Panc1 (cell line): ENCODE measurements at regions not wholly inside any gene's neighbourhood (a gene's known extent, or its start where the extent isn't known, plus 50 kb on each side); places are given as distances from the start of the nearest gene placed in this dataset.

ENCODE experiments used
- ATAC-seq: fragments of 200-7000 bp; cut with Tn5 transposase; 2 replicates; pipeline ENCODE4 v1.9.1; 2020; ENCODE audit warnings: mild to moderate bottlenecking, moderate library complexity
- BruUV-seq: library from RNA; stranded (reverse); fragments of 400-500 nt; replicated peaks from 2 replicates; lab custom pipeline; 2021; lab: Mats Ljungman, UMichigan
- CTCF ChIA-PET: fragments of 300-600 bp; sonication (Branson Sonifier 250); formaldehyde crosslinking; loops from one replicate; lab custom pipeline; 2022; ENCODE audit warnings: antibody characterized with exemption; lab: Charles Lee
- POLR2A ChIA-PET: fragments of 300-600 bp; sonication (Branson Sonifier 250); formaldehyde crosslinking; loops from one replicate; lab custom pipeline; 2022; ENCODE audit warnings: antibody characterized with exemption; lab: Charles Lee
- DNase-seq: peaks from one replicate; pipeline ENCODE4 v3.0.0-alpha.2; 2010; ENCODE audit warnings: low read depth, low spot score
- H3K27ac ChIP-seq: 2 replicates; pipeline ENCODE4 v1.5.1; 2011; ENCODE audit warnings: mild to moderate bottlenecking, low read length, inconsistent platforms
- H3K27me3 ChIP-seq: fragments of 200-500 bp; sonication (Bioruptor generic); 2 replicates; pipeline ENCODE4 v1.6.0; 2014; ENCODE audit warnings: low read length, inconsistent platforms; ENCODE audit not compliant: control insufficient read depth, insufficient read depth
- H3K36me3 ChIP-seq: fragments of 200-500 bp; sonication (Bioruptor generic); 2 replicates; pipeline ENCODE4 v1.5.1; 2014; ENCODE audit warnings: inconsistent platforms, mild to moderate bottlenecking, low read length, moderate library complexity; ENCODE audit not compliant: control insufficient read depth, insufficient read depth
- H3K4me1 ChIP-seq: 2 replicates; pipeline ENCODE4 v1.5.1; 2011; ENCODE audit warnings: inconsistent platforms, mild to moderate bottlenecking, low read length, moderate library complexity; ENCODE audit not compliant: control insufficient read depth, insufficient read depth
- H3K4me3 ChIP-seq, 2 experiments: 2 replicates each; pipeline ENCODE4 v1.5.1; 2011 to 2012; ENCODE audit warnings: low read depth in 2 of 2, low read length in 2 of 2, mild to moderate bottlenecking in 2 of 2, inconsistent platforms in 1 of 2, moderate library complexity in 1 of 2
- H3K9me3 ChIP-seq: fragments of 200-500 bp; sonication (Bioruptor generic); 2 replicates; pipeline ENCODE4 v1.5.1; 2014; ENCODE audit warnings: low read depth, mild to moderate bottlenecking, inconsistent platforms, low read length, moderate library complexity; ENCODE audit not compliant: control insufficient read depth, insufficient read depth
- POLR2AphosphoS5 ChIP-seq: IDR thresholded peaks from 2 replicates; pipeline ENCODE4 v1.6.1; 2012; ENCODE audit warnings: mild to moderate bottlenecking, low read depth, low read length, moderate library complexity
- REST ChIP-seq, 2 experiments: IDR thresholded peaks; 2 replicates each; pipeline ENCODE4 v1.6.1; 2011 to 2012; ENCODE audit warnings: low read depth in 2 of 2, control low read depth in 1 of 2, low read length in 1 of 2, mild to moderate bottlenecking in 1 of 2, moderate library complexity in 1 of 2; ENCODE audit not compliant: insufficient read depth in 1 of 2
- SIN3A ChIP-seq: IDR thresholded peaks from 2 replicates; pipeline ENCODE4 v1.6.1; 2012; ENCODE audit warnings: low read depth, mild to moderate bottlenecking, low read length, moderate library complexity, borderline replicate concordance; ENCODE audit not compliant: insufficient read depth
- TCF7L2 ChIP-seq: IDR thresholded peaks from 2 replicates; pipeline ENCODE4 v1.6.1; 2011; ENCODE audit warnings: mild to moderate bottlenecking, low read depth, low read length, inconsistent platforms
- in situ Hi-C: cut with HindIII; loops from 2 replicates; pipeline ENCODE4 v1.10.0; 2016; ENCODE audit warnings: low sequenced_read_pairs, low pct_unique_long_range_greater_than_20kb
- intact Hi-C: fragments of 100-400 bp; cut with micrococcal nuclease; formaldehyde crosslinking; loops from one replicate; pipeline ENCODE4 v1.10.0; 2022; ENCODE audit not compliant: unreplicated experiment
- TF ChIP-seq, protein P1 (sequence below): fragments of 450-650 bp; IDR thresholded peaks from 2 replicates; pipeline ENCODE4 v1.5.1; 2017; ENCODE audit warnings: mild to moderate bottlenecking

DNA sequence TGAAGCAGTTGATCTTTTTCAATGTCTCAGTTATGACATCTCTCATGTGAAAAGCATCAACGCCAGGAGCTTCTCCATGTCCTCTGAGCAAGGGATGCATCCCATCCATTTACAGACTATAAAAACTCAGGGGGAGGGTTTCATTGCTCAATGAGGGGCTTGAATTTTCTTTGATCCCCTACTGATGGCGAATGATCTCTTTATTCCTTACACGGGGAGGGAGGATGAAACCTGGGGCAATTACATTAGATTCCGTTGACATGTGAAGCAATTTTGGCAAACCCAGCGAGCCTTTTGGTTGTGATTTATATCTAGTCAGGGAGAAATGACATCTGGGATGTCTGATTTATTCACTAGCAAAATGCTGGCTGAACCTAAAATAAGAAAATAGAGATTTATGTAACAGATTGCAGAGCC, 268.9 kb downstream of the HIVEP2 start:
- in situ Hi-C loops, result no loop called here
- intact Hi-C loops, result no loop called here

GRCh38 chr6:142676647-142677192, 268.3 kb downstream of the HIVEP2 start:
- Histone ChIP-seq H3K4me1 (no peaks in the 10 kb centered on the region), H3K27ac (no peak overlapping the region), H3K4me3 (no peak overlapping the region), H3K36me3 (no peaks in the 10 kb centered on the region), H3K9me3 (no peaks in the 10 kb centered on the region), H3K27me3 (peaks cover 62% of the 10 kb centered on the region)
- in situ Hi-C loops (no loop called here), intact Hi-C loops (no loop called here)
- BruUV-seq, result no TSS peak
- ChIA-PET CTCF (interaction anchor here (0.6 kb wide), 1 partner anchor 206 kb away, joined by 3 read pairs; no protein-coding TSS in a partner anchor), POLR2A (no interaction called here)
- no peak for TF ChIP-seq REST (IDR thresholded peaks at IDR 0.05; ENCODE audit: insufficient read depth in 1 of 2, low read depth in 2 of 2, low read length in 1 of 2)
- no peak for TF ChIP-seq POLR2AphosphoS5
- TF ChIP-seq TCF7L2, result no peak
- TF ChIP-seq SIN3A, result no peak
- TF ChIP-seq, protein P1, sequence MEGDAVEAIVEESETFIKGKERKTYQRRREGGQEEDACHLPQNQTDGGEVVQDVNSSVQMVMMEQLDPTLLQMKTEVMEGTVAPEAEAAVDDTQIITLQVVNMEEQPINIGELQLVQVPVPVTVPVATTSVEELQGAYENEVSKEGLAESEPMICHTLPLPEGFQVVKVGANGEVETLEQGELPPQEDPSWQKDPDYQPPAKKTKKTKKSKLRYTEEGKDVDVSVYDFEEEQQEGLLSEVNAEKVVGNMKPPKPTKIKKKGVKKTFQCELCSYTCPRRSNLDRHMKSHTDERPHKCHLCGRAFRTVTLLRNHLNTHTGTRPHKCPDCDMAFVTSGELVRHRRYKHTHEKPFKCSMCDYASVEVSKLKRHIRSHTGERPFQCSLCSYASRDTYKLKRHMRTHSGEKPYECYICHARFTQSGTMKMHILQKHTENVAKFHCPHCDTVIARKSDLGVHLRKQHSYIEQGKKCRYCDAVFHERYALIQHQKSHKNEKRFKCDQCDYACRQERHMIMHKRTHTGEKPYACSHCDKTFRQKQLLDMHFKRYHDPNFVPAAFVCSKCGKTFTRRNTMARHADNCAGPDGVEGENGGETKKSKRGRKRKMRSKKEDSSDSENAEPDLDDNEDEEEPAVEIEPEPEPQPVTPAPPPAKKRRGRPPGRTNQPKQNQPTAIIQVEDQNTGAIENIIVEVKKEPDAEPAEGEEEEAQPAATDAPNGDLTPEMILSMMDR, result no peak
- ATAC-seq (no peak), DNase-seq (no peak)

More for the DNA sequence above, 268.9 kb downstream of the HIVEP2 start:
- CTCF ChIA-PET, result no interaction called here
- H3K4me3 ChIP-seq, result no peak overlapping the region
- TF ChIP-seq, protein P1, result no peak
- TF ChIP-seq POLR2AphosphoS5, result no peak
- TF ChIP-seq REST (IDR thresholded peaks at IDR 0.05; ENCODE audit: insufficient read depth in 1 of 2, low read depth in 2 of 2, low read length in 1 of 2), result no peak
- no peak for TF ChIP-seq SIN3A
- no peak for TF ChIP-seq TCF7L2
- H3K27me3 ChIP-seq, result peaks cover 62% of the 10 kb centered on the region
- H3K36me3 ChIP-seq, result no peaks in the 10 kb centered on the region
- no peaks in the 10 kb centered on the region for H3K9me3 ChIP-seq
- ATAC-seq, result no peak
- H3K4me1 ChIP-seq, result no peaks in the 10 kb centered on the region
- POLR2A ChIA-PET, result no interaction called here
- H3K27ac ChIP-seq, result no peak overlapping the region
- BruUV-seq, result no TSS peak
- no peak for DNase-seq
